ENCODE measurements at regions not wholly inside any gene's neighbourhood (a gene's known extent, or its start where the extent isn't known, plus 50 kb on each side); places are given as distances from the start of the nearest gene placed in this dataset.

DNA sequence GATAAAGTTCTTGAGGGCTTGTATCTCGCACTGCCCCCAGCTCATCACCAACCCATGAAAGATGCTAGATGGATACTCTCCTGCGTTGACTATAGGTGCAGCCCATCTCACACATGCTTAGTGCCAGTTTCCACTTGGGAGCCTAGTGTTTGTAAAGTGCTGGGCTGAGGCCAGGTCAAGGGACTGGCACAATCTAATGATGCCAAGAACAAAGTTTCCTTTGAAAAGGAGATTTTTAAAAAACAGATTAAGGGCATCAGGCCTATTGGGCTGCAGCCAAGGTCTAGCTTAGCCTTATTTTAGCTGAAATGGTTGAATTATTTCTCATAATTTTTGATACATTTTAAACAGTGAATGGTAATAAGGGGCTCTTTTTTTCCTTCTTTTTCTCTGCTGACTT is 259.0 kb downstream of the ADRA2A start:
- WGBS, 2 donors, result 60 to 71% methylated on average over 2 of the region's 2 CpGs
- DNase-seq (ENCODE audit: low spot score in 2 of 2), result no peak
- H3K27me3 ChIP-seq, result no peaks in the 10 kb centered on the region
- no peak overlapping the region for H3K27ac ChIP-seq
- no peak for TF ChIP-seq EP300 (IDR thresholded peaks at IDR 0.05)
- TF ChIP-seq, protein P1, sequence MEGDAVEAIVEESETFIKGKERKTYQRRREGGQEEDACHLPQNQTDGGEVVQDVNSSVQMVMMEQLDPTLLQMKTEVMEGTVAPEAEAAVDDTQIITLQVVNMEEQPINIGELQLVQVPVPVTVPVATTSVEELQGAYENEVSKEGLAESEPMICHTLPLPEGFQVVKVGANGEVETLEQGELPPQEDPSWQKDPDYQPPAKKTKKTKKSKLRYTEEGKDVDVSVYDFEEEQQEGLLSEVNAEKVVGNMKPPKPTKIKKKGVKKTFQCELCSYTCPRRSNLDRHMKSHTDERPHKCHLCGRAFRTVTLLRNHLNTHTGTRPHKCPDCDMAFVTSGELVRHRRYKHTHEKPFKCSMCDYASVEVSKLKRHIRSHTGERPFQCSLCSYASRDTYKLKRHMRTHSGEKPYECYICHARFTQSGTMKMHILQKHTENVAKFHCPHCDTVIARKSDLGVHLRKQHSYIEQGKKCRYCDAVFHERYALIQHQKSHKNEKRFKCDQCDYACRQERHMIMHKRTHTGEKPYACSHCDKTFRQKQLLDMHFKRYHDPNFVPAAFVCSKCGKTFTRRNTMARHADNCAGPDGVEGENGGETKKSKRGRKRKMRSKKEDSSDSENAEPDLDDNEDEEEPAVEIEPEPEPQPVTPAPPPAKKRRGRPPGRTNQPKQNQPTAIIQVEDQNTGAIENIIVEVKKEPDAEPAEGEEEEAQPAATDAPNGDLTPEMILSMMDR (IDR thresholded peaks at IDR 0.05), result no peak
- no peak for TF ChIP-seq POLR2A (IDR thresholded peaks at IDR 0.05)
- H3K9me3 ChIP-seq, result peaks cover 0 to 8% (median 0%) of the 10 kb centered on the region in 4 donors
- no peaks in the 10 kb centered on the region for H3K36me3 ChIP-seq
- no peak overlapping the region for H3K4me3 ChIP-seq
- peaks cover 0 to 10% (median 0%) of the 10 kb centered on the region in 4 donors for H3K4me1 ChIP-seq

DNA sequence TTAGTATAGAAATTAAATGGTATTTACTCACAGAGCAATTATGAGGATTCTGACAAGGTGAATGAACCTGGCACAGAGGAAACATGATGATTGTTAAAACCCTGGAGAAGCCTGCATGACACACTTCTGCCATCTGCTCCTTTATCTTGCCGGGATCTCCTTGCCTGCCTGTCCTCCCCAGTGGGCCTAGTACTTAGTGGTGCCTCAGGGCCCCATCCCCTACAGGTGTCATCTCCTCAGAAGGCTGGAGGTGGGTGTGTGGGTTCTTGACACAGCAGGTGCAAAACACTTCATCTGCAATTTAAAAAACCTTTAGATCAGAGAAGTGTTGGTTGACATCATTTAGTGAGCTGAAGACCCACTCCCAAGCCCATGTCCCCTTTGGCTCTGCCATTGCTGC is 261.2 kb downstream of the ADRA2A start:
- H3K36me3 ChIP-seq, result no peaks in the 10 kb centered on the region
- no peak overlapping the region for H3K4me3 ChIP-seq
- H3K27me3 ChIP-seq, result no peaks in the 10 kb centered on the region
- no peak for DNase-seq (ENCODE audit: low spot score in 2 of 2)
- H3K27ac ChIP-seq, result no peak overlapping the region
- H3K4me1 ChIP-seq, result peaks cover 0 to 10% (median 0%) of the 10 kb centered on the region in 4 donors
- 75 to 81% methylated on average over 1 of the region's 1 CpG for WGBS, 2 donors
- H3K9me3 ChIP-seq, result peaks cover 0 to 18% (median 2%) of the 10 kb centered on the region in 4 donors
- TF ChIP-seq EP300 (IDR thresholded peaks at IDR 0.05) (no peak), POLR2A (IDR thresholded peaks at IDR 0.05) (no peak)
- TF ChIP-seq, protein P1 (IDR thresholded peaks at IDR 0.05), result no peak

DNA sequence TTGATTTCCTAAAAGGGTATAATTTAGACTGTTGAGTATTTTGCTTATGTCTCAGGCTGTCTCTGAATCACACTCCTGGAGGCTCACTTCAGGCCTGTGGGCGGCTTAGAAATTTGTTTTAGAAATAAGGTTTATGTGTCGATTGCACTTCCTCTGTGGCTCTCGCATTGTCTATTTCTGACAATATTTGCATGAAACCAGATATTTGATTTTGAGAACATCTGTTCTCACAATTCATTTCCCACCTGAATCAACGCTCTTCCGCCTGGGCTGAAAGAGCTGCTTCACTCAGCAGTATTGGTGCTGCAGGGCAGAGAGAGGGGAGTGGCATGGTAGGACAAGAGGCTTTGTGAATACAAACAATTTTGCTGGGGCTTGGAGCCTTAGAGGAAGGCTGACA is 262.0 kb downstream of the ADRA2A start:
- TF ChIP-seq, protein P1 (IDR thresholded peaks at IDR 0.05), result no peak
- TF ChIP-seq POLR2A (IDR thresholded peaks at IDR 0.05) (no peak), EP300 (IDR thresholded peaks at IDR 0.05) (no peak)
- Histone ChIP-seq H3K36me3 (no peaks in the 10 kb centered on the region), H3K9me3 (peaks cover 0 to 14% (median 2%) of the 10 kb centered on the region in 4 donors), H3K4me3 (no peak overlapping the region), H3K27ac (no peak overlapping the region), H3K4me1 (peaks cover 0 to 10% (median 0%) of the 10 kb centered on the region in 4 donors), H3K27me3 (no peaks in the 10 kb centered on the region)
- DNase-seq (ENCODE audit: low spot score in 2 of 2), result no peak
- 62 to 67% methylated on average over 5 of the region's 5 CpGs for WGBS, 2 donors

DNA sequence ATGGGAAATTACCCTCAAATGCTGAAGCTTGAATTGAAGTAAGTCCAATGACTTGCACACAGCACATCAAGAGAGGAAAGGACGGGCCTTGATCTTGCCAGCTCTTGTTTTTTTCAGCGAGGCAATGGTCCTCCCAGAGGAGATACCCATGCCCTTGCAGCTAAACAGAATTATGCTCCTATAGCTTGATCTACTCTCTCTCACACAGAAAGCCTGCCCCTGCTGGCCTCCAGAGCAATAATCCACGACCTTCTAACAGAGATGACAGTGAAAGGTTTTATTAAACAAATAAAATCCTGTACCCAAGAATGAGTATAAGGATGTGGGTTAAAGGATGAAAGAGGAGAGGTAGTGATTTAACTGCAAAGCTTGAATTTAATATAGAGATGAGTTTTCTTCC is 268.0 kb downstream of the ADRA2A start:
- H3K4me1 ChIP-seq, result no peaks in the 10 kb centered on the region
- H3K27ac ChIP-seq, result no peak overlapping the region
- TF ChIP-seq EP300 (IDR thresholded peaks at IDR 0.05), result no peak
- no peak for TF ChIP-seq POLR2A (IDR thresholded peaks at IDR 0.05)
- TF ChIP-seq, protein P1 (IDR thresholded peaks at IDR 0.05), result no peak
- WGBS, 2 donors, result 43 to 54% methylated on average over 3 of the region's 3 CpGs
- DNase-seq (ENCODE audit: low spot score in 2 of 2), result no peak
- H3K36me3 ChIP-seq, result no peaks in the 10 kb centered on the region
- H3K9me3 ChIP-seq, result peaks cover 0 to 13% (median 2%) of the 10 kb centered on the region in 4 donors
- H3K4me3 ChIP-seq, result no peak overlapping the region
- H3K27me3 ChIP-seq, result peaks cover 0 to 3% of the 10 kb centered on the region in 2 donors

DNA sequence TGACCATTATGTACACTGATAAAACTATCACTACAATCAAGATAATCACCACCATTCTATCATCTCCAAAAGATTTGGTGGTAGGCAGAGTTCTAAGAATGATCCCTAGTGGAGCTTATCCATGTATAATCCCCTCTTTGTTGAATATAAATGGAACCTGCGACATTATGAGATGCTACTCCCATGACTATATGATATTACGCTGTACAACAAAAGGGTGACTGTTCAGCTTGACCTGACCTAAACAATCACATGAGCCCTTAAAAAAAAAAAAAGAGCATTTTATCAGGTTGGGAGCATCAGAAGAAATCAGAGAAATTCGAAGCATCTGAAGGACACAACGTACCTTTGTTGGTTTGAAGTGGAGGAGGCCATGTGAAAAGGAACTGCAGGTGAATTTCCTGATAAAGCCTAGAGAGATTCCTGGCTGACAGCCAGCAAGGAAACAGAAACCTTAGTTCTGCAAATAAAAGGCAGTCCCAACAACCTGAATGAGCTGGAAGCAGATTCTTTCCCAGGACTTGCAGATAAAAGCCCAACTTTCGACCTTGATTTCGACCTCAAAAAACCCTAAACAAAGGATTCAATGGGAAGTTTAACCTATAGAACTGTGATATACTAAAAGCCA is 270.7 kb downstream of the ADRA2A start:
- H3K4me1 ChIP-seq, result no peaks in the 10 kb centered on the region
- TF ChIP-seq EP300 (IDR thresholded peaks at IDR 0.05) (no peak), POLR2A (IDR thresholded peaks at IDR 0.05) (no peak)
- TF ChIP-seq, protein P1 (IDR thresholded peaks at IDR 0.05), result no peak
- WGBS, 2 donors, result 70 to 72% methylated on average over 6 of the region's 6 CpGs
- peaks cover 0 to 3% of the 10 kb centered on the region in 2 donors for H3K27me3 ChIP-seq
- no peak for DNase-seq (ENCODE audit: low spot score in 2 of 2)
- H3K4me3 ChIP-seq, result no peak overlapping the region
- no peaks in the 10 kb centered on the region for H3K36me3 ChIP-seq
- no peak overlapping the region for H3K27ac ChIP-seq
- H3K9me3 ChIP-seq, result no peaks in the 10 kb centered on the region
